ENCODE measurements at regions not wholly inside any gene's neighbourhood (a gene's known extent, or its start where the extent isn't known, plus 50 kb on each side); places are given as distances from the start of the nearest gene placed in this dataset.

DNA sequence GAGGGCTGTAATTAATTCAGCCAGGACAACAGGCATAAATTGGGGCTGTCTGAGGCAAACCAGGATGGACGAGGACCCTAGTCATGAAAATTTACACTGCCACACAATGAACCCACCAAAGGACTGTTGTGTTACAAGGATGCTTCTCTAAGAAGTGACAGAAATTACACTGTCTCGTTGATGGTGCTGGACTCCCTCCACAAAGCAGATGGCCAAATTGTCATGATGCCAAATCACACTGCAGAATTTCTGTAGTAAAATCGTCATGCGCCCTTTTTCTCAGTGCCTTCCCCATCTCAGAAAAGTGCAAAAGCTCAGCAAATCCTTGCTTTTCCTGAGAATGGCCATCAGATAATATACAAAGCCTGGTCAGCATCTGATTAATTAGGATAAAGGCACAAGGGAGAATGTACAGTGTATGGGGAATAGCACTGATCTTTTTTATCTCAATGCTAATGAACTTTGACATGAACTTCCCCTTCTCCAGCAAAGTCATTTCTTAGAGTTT is 545.8 kb downstream of the CSNK1G3 start:
- Histone ChIP-seq H4K20me1 (ENCODE audit: insufficient read depth, low read length) (no peaks in the 10 kb centered on the region), H3K4me3 (ENCODE audit: insufficient read depth, low read length) (no peak overlapping the region), H3K4me1 (ENCODE audit: insufficient read depth, low read length) (no peaks in the 10 kb centered on the region), H3K27ac (ENCODE audit: low read depth, low read length) (no peak overlapping the region), H2AFZ (ENCODE audit: low read length) (no peak overlapping the region), H3K9me3 (ENCODE audit: low read depth, low read length) (no peaks in the 10 kb centered on the region), H3K27me3 (ENCODE audit: insufficient read depth, low read length) (no peaks in the 10 kb centered on the region), H3K36me3 (ENCODE audit: insufficient read depth, low read length) (no peaks in the 10 kb centered on the region), H3K79me2 (ENCODE audit: insufficient read depth, low read length) (no peaks in the 10 kb centered on the region), H3K4me2 (ENCODE audit: insufficient read depth, low read length) (no peak overlapping the region)
- TF ChIP-seq, protein P1, sequence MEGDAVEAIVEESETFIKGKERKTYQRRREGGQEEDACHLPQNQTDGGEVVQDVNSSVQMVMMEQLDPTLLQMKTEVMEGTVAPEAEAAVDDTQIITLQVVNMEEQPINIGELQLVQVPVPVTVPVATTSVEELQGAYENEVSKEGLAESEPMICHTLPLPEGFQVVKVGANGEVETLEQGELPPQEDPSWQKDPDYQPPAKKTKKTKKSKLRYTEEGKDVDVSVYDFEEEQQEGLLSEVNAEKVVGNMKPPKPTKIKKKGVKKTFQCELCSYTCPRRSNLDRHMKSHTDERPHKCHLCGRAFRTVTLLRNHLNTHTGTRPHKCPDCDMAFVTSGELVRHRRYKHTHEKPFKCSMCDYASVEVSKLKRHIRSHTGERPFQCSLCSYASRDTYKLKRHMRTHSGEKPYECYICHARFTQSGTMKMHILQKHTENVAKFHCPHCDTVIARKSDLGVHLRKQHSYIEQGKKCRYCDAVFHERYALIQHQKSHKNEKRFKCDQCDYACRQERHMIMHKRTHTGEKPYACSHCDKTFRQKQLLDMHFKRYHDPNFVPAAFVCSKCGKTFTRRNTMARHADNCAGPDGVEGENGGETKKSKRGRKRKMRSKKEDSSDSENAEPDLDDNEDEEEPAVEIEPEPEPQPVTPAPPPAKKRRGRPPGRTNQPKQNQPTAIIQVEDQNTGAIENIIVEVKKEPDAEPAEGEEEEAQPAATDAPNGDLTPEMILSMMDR (IDR thresholded peaks at IDR 0.05; ENCODE audit: extremely low read depth, low read depth, low read length) = no peak
- DNase-seq (ENCODE audit: insufficient read length, low spot score, missing footprints) = no peak

DNA sequence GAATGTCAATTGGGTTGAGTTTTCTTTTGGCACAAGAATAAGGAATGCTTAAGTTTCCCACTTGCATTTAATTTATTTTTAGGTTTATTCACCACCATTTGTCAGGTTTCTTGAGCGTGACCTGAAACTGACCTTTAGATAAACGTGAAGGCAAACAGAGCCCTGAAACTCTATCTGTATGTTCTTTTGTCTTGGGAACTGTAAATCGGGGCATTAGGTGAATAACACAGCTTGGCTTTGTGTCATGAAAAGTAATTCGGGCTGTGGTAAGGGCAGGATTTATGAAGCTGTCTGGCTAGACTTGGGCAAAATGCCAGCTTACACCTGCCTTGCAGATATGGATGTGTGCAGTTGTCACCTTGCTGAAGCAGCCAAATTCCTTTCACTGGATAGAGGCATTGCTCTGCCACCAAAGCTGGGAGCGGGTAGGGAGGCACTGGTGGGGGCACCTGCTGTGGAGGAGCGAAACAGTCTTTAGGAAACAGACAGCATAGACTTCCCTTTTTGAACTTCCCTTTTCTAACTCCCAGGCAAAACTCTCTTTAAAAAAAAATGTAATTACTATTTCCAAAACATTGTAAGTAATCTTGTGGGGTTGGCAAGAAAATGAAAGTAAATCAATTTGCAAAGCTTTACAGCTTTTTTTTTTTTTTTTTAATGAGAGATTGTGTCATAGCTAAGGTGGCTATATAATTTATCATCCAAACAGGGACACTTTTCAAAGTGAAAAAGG is 545.2 kb downstream of the CSNK1G3 start:
- H3K27me3 ChIP-seq (ENCODE audit: insufficient read depth, low read length) = no peaks in the 10 kb centered on the region

DNA sequence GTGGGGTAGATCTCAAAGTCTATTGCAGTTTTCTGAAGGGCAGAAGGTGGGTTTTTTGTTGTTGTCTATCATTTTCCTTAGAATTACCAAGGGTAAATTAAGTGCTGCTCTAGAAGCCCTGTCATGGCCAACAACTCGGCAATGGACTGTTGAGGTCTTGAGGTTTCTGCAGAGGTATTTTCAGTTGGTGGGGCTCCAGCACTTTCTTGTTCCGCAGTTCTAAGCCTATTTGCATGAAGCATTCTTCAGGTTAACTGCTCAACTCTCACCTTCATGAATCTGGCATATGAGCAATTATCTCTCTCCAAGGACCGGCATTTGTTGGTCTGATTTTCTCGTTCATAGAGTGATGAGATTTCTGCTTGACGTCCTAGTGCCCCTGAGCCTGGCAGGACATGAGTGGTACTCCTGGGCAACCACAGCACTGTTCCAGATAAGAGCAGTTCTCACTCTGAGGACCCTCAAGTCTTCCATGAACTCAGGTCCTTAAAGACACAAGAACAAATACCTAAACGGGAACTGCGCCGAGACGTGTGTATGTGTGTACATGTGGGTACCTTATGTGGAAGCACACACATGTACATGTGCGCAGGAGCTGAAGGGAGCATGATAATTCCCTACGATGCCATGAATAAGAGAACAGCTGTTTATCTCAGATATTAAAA is 544.5 kb downstream of the CSNK1G3 start:
- H3K4me2 ChIP-seq (ENCODE audit: insufficient read depth, low read length) = no peak overlapping the region

More for the DNA sequence above, 545.2 kb downstream of the CSNK1G3 start:
- Histone ChIP-seq H3K4me3 (ENCODE audit: insufficient read depth, low read length) (no peak overlapping the region), H3K9me3 (ENCODE audit: low read depth, low read length) (no peaks in the 10 kb centered on the region), H3K79me2 (ENCODE audit: insufficient read depth, low read length) (no peaks in the 10 kb centered on the region), H3K27ac (ENCODE audit: low read depth, low read length) (no peak overlapping the region), H3K4me2 (ENCODE audit: insufficient read depth, low read length) (no peak overlapping the region), H3K4me1 (ENCODE audit: insufficient read depth, low read length) (no peaks in the 10 kb centered on the region), H3K36me3 (ENCODE audit: insufficient read depth, low read length) (no peaks in the 10 kb centered on the region), H4K20me1 (ENCODE audit: insufficient read depth, low read length) (no peaks in the 10 kb centered on the region), H2AFZ (ENCODE audit: low read length) (no peak overlapping the region)
- peak; percentile 21 for DNase-seq (ENCODE audit: insufficient read length, low spot score, missing footprints)
- TF ChIP-seq, protein P1 (IDR thresholded peaks at IDR 0.05; ENCODE audit: extremely low read depth, low read depth, low read length) = no peak

More for the DNA sequence above, 544.5 kb downstream of the CSNK1G3 start:
- no peaks in the 10 kb centered on the region for H3K4me1 ChIP-seq (ENCODE audit: insufficient read depth, low read length)
- H2AFZ ChIP-seq (ENCODE audit: low read length) = no peak overlapping the region
- no peaks in the 10 kb centered on the region for H3K36me3 ChIP-seq (ENCODE audit: insufficient read depth, low read length)
- no peak overlapping the region for H3K27ac ChIP-seq (ENCODE audit: low read depth, low read length)
- H3K79me2 ChIP-seq (ENCODE audit: insufficient read depth, low read length) = no peaks in the 10 kb centered on the region
- H3K9me3 ChIP-seq (ENCODE audit: low read depth, low read length) = no peaks in the 10 kb centered on the region
- DNase-seq (ENCODE audit: insufficient read length, low spot score, missing footprints) = no peak
- H4K20me1 ChIP-seq (ENCODE audit: insufficient read depth, low read length) = no peaks in the 10 kb centered on the region
- TF ChIP-seq, protein P1 (IDR thresholded peaks at IDR 0.05; ENCODE audit: extremely low read depth, low read depth, low read length) = no peak
- no peaks in the 10 kb centered on the region for H3K27me3 ChIP-seq (ENCODE audit: insufficient read depth, low read length)
- H3K4me3 ChIP-seq (ENCODE audit: insufficient read depth, low read length) = no peak overlapping the region
